ENCODE measurements at regions not wholly inside any gene's neighbourhood (a gene's known extent, or its start where the extent isn't known, plus 50 kb on each side); places are given as distances from the start of the nearest gene placed in this dataset.

DNA sequence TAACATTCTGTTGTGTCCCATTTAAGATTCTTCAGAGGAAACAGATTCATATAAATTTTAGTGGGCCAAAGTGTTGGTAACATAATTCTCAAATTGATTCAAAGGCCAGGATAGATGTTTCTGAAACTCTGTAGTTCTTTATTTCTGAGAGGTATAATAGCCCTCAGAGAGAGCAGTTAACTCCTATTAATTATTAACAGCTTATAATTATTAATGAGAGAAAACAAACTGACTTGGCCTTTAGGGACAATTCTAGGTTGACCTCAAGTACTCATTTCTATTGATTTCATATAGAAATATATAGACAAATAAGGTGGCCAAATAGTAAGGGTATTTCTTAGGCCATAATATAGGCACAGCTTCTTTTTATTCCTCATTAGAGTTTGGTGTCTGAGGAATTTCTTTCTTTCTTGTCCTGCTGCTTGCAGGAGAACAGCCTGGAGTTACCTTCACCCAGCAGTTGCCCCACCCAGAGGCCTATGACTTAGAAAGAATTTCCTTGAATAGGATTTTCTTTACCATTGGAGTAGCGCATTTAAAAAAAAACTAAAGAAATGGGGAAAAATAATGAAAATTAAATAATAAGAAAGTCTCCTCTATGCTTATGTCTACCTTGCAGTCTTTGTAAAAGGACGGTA, 1430.1 kb upstream of the SPRY2 start:
- Histone ChIP-seq H3K9ac (no peak overlapping the region), H3K27me3 (ENCODE audit: insufficient read depth, low read depth) (no peaks in the 10 kb centered on the region), H3K79me2 (ENCODE audit: insufficient read depth, low read depth) (no peaks in the 10 kb centered on the region), H3K36me3 (ENCODE audit: insufficient read depth) (no peaks in the 10 kb centered on the region), H3K27ac (no peak overlapping the region), H4K20me1 (ENCODE audit: insufficient read depth) (no peaks in the 10 kb centered on the region), H2AFZ (ENCODE audit: low read depth) (no peak overlapping the region), H3K4me2 (no peak overlapping the region), H3K4me3 (IDR thresholded peaks at IDR 0.05; ENCODE audit: insufficient read depth, low read depth, low read length) (no peak overlapping the region), H3K4me1 (ENCODE audit: low read depth, poor library complexity, severe bottlenecking) (no peaks in the 10 kb centered on the region)
- TF ChIP-seq, protein P1, sequence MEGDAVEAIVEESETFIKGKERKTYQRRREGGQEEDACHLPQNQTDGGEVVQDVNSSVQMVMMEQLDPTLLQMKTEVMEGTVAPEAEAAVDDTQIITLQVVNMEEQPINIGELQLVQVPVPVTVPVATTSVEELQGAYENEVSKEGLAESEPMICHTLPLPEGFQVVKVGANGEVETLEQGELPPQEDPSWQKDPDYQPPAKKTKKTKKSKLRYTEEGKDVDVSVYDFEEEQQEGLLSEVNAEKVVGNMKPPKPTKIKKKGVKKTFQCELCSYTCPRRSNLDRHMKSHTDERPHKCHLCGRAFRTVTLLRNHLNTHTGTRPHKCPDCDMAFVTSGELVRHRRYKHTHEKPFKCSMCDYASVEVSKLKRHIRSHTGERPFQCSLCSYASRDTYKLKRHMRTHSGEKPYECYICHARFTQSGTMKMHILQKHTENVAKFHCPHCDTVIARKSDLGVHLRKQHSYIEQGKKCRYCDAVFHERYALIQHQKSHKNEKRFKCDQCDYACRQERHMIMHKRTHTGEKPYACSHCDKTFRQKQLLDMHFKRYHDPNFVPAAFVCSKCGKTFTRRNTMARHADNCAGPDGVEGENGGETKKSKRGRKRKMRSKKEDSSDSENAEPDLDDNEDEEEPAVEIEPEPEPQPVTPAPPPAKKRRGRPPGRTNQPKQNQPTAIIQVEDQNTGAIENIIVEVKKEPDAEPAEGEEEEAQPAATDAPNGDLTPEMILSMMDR (conservative IDR thresholded peaks at IDR 0.05; ENCODE audit: low read depth, low read length): no peak

DNA sequence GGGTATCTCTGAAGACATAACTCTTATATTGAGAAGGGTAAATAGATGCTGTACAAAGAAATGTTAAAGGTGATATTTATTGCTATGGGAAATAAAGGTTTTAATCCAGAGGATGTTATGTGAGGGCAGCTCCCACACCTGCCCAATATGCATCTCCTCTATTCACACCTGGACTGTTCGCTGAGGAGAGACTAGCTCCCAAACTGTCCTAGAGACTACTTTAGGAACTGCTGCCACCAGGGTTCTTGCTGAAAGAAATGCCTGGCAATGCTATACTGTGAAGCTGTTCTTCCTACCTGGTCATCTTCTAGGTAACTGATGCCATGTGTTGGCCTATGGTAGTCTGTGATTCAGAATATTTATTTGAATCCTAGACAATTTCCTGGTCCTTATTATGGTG, 1421.5 kb upstream of the SPRY2 start:
- TF ChIP-seq, protein P1 (conservative IDR thresholded peaks at IDR 0.05; ENCODE audit: low read depth, low read length): no peak
- Histone ChIP-seq H3K27ac (no peak overlapping the region), H3K4me2 (no peak overlapping the region), H4K20me1 (ENCODE audit: insufficient read depth) (no peaks in the 10 kb centered on the region), H2AFZ (ENCODE audit: low read depth) (no peak overlapping the region), H3K4me1 (ENCODE audit: low read depth, poor library complexity, severe bottlenecking) (no peaks in the 10 kb centered on the region), H3K79me2 (ENCODE audit: insufficient read depth, low read depth) (no peaks in the 10 kb centered on the region), H3K27me3 (ENCODE audit: insufficient read depth, low read depth) (no peaks in the 10 kb centered on the region), H3K36me3 (ENCODE audit: insufficient read depth) (no peaks in the 10 kb centered on the region), H3K9ac (no peak overlapping the region), H3K4me3 (IDR thresholded peaks at IDR 0.05; ENCODE audit: insufficient read depth, low read depth, low read length) (no peak overlapping the region)

DNA sequence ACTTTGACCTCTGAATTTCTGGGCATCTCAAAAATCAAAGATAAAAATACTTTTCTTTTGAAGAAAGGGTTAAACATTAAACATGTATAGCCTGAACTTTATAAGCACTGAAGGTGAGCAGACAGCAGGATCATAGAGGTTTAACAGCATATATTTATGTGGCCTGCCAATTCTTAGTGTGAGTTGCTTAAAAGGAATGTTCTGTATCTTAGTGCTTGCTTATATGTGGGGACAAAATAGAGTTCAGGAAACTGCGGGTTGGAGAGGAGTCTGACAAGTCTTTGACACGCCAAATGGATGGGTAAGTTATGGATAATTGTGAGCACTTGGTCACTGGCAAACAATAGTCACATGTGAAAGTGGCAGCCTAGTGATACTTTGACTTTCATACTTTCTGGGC, 1419.4 kb upstream of the SPRY2 start:
- Histone ChIP-seq H3K4me2 (no peak overlapping the region), H3K4me3 (IDR thresholded peaks at IDR 0.05; ENCODE audit: insufficient read depth, low read depth, low read length) (no peak overlapping the region)

DNA sequence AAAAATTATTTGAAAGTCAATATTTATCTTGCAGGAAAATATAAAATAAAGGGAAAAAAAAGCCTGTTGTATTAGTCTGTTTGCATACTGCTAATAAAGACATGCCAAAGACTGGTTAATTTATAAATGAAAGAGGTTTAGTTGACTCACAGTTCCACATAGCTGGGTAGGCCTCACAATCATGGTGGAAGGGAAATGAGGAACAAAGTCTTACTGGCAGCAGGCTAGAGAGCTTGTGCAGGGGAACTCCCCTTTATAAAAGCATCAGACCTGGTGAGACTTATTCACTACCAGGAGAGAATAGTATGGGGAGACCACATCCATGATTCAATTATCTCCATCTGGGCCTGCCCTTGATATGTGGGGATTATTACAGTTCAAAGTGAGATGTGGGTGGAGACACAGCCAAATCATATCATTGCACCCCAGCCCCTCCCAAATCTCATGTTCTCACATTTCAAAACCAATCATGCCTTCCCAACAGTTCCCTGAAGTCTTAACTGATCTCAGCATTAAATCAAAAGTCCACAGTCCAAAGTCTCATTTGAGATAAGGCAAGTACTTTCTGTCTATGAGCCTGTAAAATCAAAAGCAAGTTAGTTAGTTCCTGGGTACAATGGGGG, 1416.5 kb upstream of the SPRY2 start:
- Histone ChIP-seq H4K20me1 (ENCODE audit: insufficient read depth) (no peaks in the 10 kb centered on the region), H3K27ac (no peak overlapping the region), H2AFZ (ENCODE audit: low read depth) (no peak overlapping the region), H3K79me2 (ENCODE audit: insufficient read depth, low read depth) (no peaks in the 10 kb centered on the region), H3K36me3 (ENCODE audit: insufficient read depth) (no peaks in the 10 kb centered on the region), H3K4me2 (no peak overlapping the region), H3K9ac (no peak overlapping the region), H3K4me1 (ENCODE audit: low read depth, poor library complexity, severe bottlenecking) (no peaks in the 10 kb centered on the region), H3K4me3 (IDR thresholded peaks at IDR 0.05; ENCODE audit: insufficient read depth, low read depth, low read length) (no peak overlapping the region), H3K27me3 (ENCODE audit: insufficient read depth, low read depth) (no peaks in the 10 kb centered on the region)
- TF ChIP-seq, protein P1 (conservative IDR thresholded peaks at IDR 0.05; ENCODE audit: low read depth, low read length): no peak

More for the DNA sequence above, 1419.4 kb upstream of the SPRY2 start:
- no peaks in the 10 kb centered on the region for H3K27me3 ChIP-seq (ENCODE audit: insufficient read depth, low read depth)
- TF ChIP-seq, protein P1 (conservative IDR thresholded peaks at IDR 0.05; ENCODE audit: low read depth, low read length): no peak
- no peak overlapping the region for H3K9ac ChIP-seq
- H3K79me2 ChIP-seq (ENCODE audit: insufficient read depth, low read depth): no peaks in the 10 kb centered on the region
- no peaks in the 10 kb centered on the region for H4K20me1 ChIP-seq (ENCODE audit: insufficient read depth)
- no peak overlapping the region for H3K27ac ChIP-seq
- H2AFZ ChIP-seq (ENCODE audit: low read depth): no peak overlapping the region
- H3K4me1 ChIP-seq (ENCODE audit: low read depth, poor library complexity, severe bottlenecking): no peaks in the 10 kb centered on the region
- no peaks in the 10 kb centered on the region for H3K36me3 ChIP-seq (ENCODE audit: insufficient read depth)

Data from KMS-11 (cell line).